ENCODE measurements at regions not wholly inside any gene's neighbourhood (a gene's known extent, or its start where the extent isn't known, plus 50 kb on each side); places are given as distances from the start of the nearest gene placed in this dataset.

DNA sequence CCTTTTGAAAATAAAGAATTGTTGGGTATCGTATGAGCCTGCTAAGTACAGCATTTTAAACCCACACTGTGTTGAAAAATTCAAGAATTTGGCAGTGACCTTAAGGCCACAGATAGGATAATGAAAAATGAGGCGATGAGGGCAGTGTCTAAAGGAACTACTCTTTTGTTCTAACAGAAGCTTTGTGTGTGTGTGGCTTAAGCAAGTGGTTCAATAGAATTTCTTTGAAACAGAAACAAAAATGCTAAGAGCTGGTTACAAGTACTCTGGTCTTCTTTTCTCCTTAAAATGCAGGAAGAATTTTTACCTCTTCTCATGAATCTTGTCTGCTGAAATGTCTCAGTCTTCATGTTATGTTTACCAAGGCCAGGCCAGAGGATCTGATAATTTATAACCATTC is 279.5 kb downstream of the ZNF536 start:
- Histone ChIP-seq H3K4me1 (ENCODE audit: control insufficient read depth in 2 of 2, insufficient read depth in 2 of 2, low read length in 2 of 2) (no peaks in the 10 kb centered on the region), H3K9me3 (ENCODE audit: control insufficient read depth in 2 of 2, low read length in 2 of 2) (no peaks in the 10 kb centered on the region), H3K4me3 (ENCODE audit: low read length in 2 of 2) (no peak overlapping the region), H3K9ac (ENCODE audit: low read depth in 1 of 2, low read length in 2 of 2) (no peak overlapping the region), H3K27ac (ENCODE audit: low read depth in 2 of 2, low read length in 2 of 2) (no peak overlapping the region), H3K36me3 (ENCODE audit: control insufficient read depth in 2 of 2, insufficient read depth in 2 of 2, low read length in 2 of 2) (no peaks in the 10 kb centered on the region), H3K27me3 (ENCODE audit: control insufficient read depth in 2 of 2, insufficient read depth in 2 of 2, low read length in 2 of 2) (peaks cover 0 to 5% of the 10 kb centered on the region in 2 donors)

DNA sequence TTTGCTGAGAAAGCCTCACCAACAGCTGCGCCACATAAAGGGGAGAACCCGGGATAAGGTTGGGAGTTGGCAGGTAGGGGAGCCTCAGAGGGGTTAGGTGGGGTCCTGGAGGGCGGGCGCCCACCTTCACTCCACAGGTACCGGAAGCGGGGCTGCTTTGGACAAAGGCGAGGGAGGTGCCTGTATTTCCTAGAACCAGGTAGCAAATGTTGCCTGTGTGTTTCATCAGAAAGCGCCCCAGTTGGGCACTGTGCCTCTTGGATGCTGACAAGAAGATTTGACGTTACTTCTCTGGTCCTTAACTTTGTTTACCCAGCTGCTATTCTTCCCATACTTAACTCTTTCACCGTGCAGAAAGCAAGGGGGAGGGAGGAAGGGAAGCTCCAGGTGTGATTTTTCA is 278.9 kb downstream of the ZNF536 start:
- H3K27me3 ChIP-seq (ENCODE audit: control insufficient read depth in 2 of 2, insufficient read depth in 2 of 2, low read length in 2 of 2), result peaks cover 0 to 5% of the 10 kb centered on the region in 2 donors
- no peaks in the 10 kb centered on the region for H3K4me1 ChIP-seq (ENCODE audit: control insufficient read depth in 2 of 2, insufficient read depth in 2 of 2, low read length in 2 of 2)
- no peaks in the 10 kb centered on the region for H3K9me3 ChIP-seq (ENCODE audit: control insufficient read depth in 2 of 2, low read length in 2 of 2)
- no peaks in the 10 kb centered on the region for H3K36me3 ChIP-seq (ENCODE audit: control insufficient read depth in 2 of 2, insufficient read depth in 2 of 2, low read length in 2 of 2)
- H3K4me3 ChIP-seq (ENCODE audit: low read length in 2 of 2), result no peak overlapping the region
- H3K9ac ChIP-seq (ENCODE audit: low read depth in 1 of 2, low read length in 2 of 2), result no peak overlapping the region
- no peak overlapping the region for H3K27ac ChIP-seq (ENCODE audit: low read depth in 2 of 2, low read length in 2 of 2)

DNA sequence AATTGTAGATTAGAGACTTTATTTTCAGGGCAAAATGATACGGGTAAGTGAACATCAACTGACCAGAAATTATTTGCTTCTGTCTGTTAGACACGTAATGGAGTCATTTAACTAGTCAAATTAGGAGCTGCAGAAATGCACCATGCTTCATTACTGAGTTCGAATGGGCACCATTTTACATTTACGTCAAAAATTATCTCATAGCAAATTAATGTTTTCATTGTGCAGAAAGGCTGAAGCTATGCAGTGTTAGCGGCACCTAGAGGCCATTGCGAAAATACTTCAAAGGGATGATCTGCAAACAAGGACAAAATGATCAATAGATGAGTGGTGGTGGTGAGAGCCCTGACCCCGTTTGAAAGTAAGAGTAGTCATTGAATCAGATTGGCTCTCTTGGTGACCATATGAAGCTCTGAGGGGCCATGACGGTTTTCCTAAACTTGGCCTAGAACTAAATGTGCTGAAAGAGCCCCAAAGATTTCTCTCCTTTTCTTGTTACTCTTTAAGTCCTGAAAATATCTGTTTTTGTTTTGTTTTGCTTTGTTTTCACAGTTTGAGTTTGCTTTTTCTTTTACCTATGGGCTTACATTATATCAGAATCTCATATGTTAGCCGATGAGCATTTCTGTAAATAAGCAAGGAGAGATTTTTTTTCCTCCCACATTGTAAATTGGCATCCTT is 277.9 kb downstream of the ZNF536 start:
- no peaks in the 10 kb centered on the region for H3K36me3 ChIP-seq (ENCODE audit: control insufficient read depth in 2 of 2, insufficient read depth in 2 of 2, low read length in 2 of 2)
- no peak overlapping the region for H3K4me3 ChIP-seq (ENCODE audit: low read length in 2 of 2)
- H3K9ac ChIP-seq (ENCODE audit: low read depth in 1 of 2, low read length in 2 of 2), result no peak overlapping the region
- no peak overlapping the region for H3K27ac ChIP-seq (ENCODE audit: low read depth in 2 of 2, low read length in 2 of 2)
- no peaks in the 10 kb centered on the region for H3K4me1 ChIP-seq (ENCODE audit: control insufficient read depth in 2 of 2, insufficient read depth in 2 of 2, low read length in 2 of 2)
- peaks cover 0 to 5% of the 10 kb centered on the region in 2 donors for H3K27me3 ChIP-seq (ENCODE audit: control insufficient read depth in 2 of 2, insufficient read depth in 2 of 2, low read length in 2 of 2)
- no peaks in the 10 kb centered on the region for H3K9me3 ChIP-seq (ENCODE audit: control insufficient read depth in 2 of 2, low read length in 2 of 2)

DNA sequence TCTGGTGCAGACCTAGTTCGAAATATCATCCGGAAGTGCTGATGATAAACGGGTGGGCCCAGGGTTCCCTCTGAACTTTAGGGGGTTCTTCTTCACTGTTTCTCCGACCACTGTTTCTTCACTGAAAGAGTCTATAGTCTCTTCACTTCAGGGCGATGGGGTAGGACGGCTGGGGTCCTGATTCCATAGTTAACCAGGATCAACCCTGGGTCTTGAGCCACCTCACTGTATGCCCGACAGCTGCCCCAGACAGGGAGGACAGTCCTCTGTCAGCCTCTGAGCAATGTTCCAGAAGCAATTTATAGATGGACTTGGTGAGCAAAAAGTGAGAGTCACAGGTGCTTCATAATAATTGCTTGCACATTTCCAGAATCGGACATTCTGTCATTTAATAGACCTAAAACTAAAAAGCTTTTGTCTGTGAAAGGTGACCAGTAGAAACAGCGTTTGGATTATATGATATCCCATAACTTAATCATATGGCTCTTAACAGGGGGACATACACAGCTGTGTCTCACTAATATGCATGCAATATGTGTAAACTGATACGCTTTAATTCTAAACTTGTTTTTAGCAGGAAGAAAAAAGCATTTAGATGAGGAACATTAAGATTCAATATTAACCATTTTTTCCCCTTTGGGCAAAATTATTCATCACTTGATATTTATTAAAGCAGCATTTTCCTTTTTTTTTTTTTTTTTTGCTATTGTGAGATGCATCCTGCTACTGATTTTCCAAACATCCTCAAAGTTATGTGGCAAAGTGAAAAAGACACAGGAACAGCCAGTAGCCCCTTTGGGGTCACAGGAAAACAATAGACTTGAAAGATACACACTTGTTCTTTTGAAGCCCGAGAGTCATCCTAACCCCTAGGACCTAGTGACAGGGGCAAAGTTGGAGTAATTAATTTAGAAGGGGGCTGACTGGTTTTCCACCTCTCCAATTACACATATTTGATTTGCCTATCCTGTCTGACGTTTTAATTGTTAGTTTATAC is 277.0 kb downstream of the ZNF536 start:
- no peaks in the 10 kb centered on the region for H3K4me1 ChIP-seq (ENCODE audit: control insufficient read depth in 2 of 2, insufficient read depth in 2 of 2, low read length in 2 of 2)
- no peak overlapping the region for H3K4me3 ChIP-seq (ENCODE audit: low read length in 2 of 2)
- peaks cover 0 to 5% of the 10 kb centered on the region in 2 donors for H3K27me3 ChIP-seq (ENCODE audit: control insufficient read depth in 2 of 2, insufficient read depth in 2 of 2, low read length in 2 of 2)
- no peak overlapping the region for H3K9ac ChIP-seq (ENCODE audit: low read depth in 1 of 2, low read length in 2 of 2)
- no peaks in the 10 kb centered on the region for H3K9me3 ChIP-seq (ENCODE audit: control insufficient read depth in 2 of 2, low read length in 2 of 2)
- H3K27ac ChIP-seq (ENCODE audit: low read depth in 2 of 2, low read length in 2 of 2), result no peak overlapping the region
- no peaks in the 10 kb centered on the region for H3K36me3 ChIP-seq (ENCODE audit: control insufficient read depth in 2 of 2, insufficient read depth in 2 of 2, low read length in 2 of 2)

DNA sequence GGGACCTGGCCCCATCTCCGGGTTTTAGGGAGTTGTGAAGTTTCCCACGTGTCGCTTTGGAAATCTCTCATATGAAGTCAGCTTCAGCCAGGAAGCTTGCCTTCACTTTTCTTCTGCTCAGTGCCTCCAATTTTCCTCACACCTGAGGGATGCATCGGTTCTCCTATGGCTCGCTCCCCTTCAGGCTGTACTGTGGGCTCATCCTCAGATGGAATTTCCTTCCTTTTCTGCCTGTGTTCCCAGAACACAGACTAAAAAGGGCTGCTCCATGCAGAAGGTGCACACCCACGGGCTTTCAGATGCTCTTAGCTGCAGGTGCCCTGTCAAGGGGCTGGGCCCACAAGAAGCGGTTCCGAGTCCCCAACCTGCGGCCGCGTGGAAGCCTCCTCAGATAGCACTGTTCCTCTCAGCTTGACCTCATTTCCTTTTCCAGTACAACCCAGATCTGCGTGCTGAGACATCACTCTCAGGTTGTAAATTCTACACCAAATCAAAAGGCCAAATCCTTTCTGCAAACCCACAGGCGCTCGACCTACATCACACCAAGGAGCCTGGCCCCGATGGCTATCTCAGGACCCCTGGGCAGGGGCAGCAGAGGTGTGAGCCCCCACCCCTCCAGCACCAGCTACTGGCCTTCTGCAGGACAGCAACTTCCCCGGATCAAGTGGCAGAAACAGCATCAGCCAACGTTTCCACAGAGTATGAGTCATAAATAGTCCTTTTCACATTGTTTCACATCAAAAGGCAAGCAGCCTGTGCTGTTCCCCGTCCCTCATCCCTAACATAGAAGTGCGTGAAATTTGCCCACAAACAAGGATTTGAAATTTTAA is 275.9 kb downstream of the ZNF536 start:
- H3K9ac ChIP-seq (ENCODE audit: low read depth in 1 of 2, low read length in 2 of 2), result no peak overlapping the region
- H3K9me3 ChIP-seq (ENCODE audit: control insufficient read depth in 2 of 2, low read length in 2 of 2), result no peaks in the 10 kb centered on the region
- H3K4me3 ChIP-seq (ENCODE audit: low read length in 2 of 2), result no peak overlapping the region
- H3K27me3 ChIP-seq (ENCODE audit: control insufficient read depth in 2 of 2, insufficient read depth in 2 of 2, low read length in 2 of 2), result peaks cover 0 to 5% of the 10 kb centered on the region in 2 donors
- H3K4me1 ChIP-seq (ENCODE audit: control insufficient read depth in 2 of 2, insufficient read depth in 2 of 2, low read length in 2 of 2), result no peaks in the 10 kb centered on the region
- H3K36me3 ChIP-seq (ENCODE audit: control insufficient read depth in 2 of 2, insufficient read depth in 2 of 2, low read length in 2 of 2), result no peaks in the 10 kb centered on the region
- no peak overlapping the region for H3K27ac ChIP-seq (ENCODE audit: low read depth in 2 of 2, low read length in 2 of 2)

DNA sequence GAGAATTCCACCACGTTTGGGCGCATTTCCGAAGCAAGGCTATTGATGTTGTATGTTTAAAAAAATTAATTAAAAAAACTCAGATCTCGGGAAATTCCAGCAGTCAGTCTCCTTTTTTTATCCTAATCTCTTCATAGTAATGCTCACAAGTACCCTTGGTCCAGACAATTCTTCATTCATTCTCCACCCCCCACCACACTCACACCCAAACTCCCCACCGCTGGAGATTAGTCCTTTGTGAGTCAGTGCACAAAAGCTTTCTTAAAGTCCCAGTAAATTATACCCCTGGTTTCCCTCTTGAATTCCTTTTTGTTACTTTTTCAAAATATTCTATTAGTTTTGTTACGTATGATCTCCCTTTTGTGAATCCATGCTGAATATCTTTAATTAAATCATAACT is 274.6 kb downstream of the ZNF536 start:
- H3K27me3 ChIP-seq (ENCODE audit: control insufficient read depth in 2 of 2, insufficient read depth in 2 of 2, low read length in 2 of 2), result peaks cover 0 to 5% of the 10 kb centered on the region in 2 donors
- H3K27ac ChIP-seq (ENCODE audit: low read depth in 2 of 2, low read length in 2 of 2), result no peak overlapping the region

DNA sequence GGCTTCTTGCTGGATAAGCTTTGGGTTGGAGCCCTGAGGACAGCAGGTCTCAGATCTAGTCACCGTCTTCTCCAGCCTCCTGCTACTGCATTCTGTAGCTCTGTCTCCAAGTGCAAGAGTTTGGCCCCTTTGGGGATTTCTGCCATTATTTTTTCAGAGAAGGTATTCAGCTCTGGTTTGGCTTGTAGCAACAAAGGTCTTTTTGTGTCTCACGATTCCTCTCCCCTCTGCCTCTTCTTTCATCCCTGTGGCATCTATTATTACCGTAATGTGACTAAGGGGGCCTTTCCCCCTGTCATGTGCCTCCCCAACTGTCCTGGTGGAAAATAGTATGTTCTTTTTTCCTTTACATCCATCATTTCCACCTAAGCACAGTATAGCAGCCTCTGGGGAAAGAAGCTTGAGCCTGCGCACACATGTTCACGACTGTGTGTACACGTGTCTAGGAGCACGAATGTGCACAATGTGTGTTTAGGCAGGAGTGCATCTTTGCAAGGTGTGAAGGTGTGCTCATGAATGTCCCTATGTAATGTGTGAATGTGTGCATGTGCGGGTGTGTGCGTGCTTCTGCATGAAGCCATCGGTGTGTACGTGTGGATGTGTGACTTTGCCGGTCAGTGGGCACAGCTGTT is 273.9 kb downstream of the ZNF536 start:
- Histone ChIP-seq H3K9ac (ENCODE audit: low read depth in 1 of 2, low read length in 2 of 2) (no peak overlapping the region), H3K27me3 (ENCODE audit: control insufficient read depth in 2 of 2, insufficient read depth in 2 of 2, low read length in 2 of 2) (peaks cover 0 to 5% of the 10 kb centered on the region in 2 donors), H3K27ac (ENCODE audit: low read depth in 2 of 2, low read length in 2 of 2) (no peak overlapping the region)

More for the DNA sequence above, 274.6 kb downstream of the ZNF536 start:
- H3K9ac ChIP-seq (ENCODE audit: low read depth in 1 of 2, low read length in 2 of 2), result no peak overlapping the region
- H3K4me1 ChIP-seq (ENCODE audit: control insufficient read depth in 2 of 2, insufficient read depth in 2 of 2, low read length in 2 of 2), result no peaks in the 10 kb centered on the region
- H3K9me3 ChIP-seq (ENCODE audit: control insufficient read depth in 2 of 2, low read length in 2 of 2), result no peaks in the 10 kb centered on the region
- H3K36me3 ChIP-seq (ENCODE audit: control insufficient read depth in 2 of 2, insufficient read depth in 2 of 2, low read length in 2 of 2), result no peaks in the 10 kb centered on the region
- H3K4me3 ChIP-seq (ENCODE audit: low read length in 2 of 2), result no peak overlapping the region

DNA sequence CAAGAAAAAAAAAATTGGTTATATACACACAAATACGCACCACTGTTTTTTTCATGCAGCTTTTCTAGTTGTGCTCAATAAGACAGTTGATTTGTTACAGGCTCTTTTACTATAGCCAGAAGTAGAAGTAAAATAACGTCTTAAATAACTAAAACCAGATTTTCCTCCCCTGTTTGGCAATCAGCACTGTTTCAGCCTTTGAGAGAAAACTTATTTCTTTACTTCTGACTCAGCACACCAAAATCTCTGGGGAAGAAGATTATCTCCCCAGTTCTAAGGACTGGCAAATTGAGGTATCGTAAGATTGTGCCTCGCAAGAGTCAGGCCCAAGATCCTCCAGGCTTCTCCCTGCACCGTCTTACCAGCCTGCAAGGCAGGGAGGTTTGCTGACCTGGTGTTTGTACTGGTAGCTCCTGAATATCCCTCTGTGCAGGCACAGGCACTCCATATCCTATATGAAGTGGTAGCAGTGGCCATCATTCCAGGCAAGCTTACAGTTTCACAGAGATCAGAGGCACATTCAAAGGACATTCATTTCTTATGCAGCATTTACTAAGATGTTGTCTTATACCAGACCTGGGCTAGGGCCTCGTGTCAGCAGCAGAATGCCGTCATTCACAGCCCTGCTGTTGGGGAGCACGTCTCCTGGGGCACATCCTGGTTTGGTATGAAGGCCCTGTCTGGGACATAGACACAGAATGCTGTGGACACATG is 268.2 kb downstream of the ZNF536 start:
- Histone ChIP-seq H3K4me1 (ENCODE audit: control insufficient read depth in 2 of 2, insufficient read depth in 2 of 2, low read length in 2 of 2) (no peaks in the 10 kb centered on the region), H3K9me3 (ENCODE audit: control insufficient read depth in 2 of 2, low read length in 2 of 2) (no peaks in the 10 kb centered on the region), H3K27ac (ENCODE audit: low read depth in 2 of 2, low read length in 2 of 2) (no peak overlapping the region), H3K4me3 (ENCODE audit: low read length in 2 of 2) (no peak overlapping the region), H3K9ac (ENCODE audit: low read depth in 1 of 2, low read length in 2 of 2) (no peak overlapping the region), H3K36me3 (ENCODE audit: control insufficient read depth in 2 of 2, insufficient read depth in 2 of 2, low read length in 2 of 2) (no peaks in the 10 kb centered on the region), H3K27me3 (ENCODE audit: control insufficient read depth in 2 of 2, insufficient read depth in 2 of 2, low read length in 2 of 2) (no peaks in the 10 kb centered on the region)

More for the DNA sequence above, 273.9 kb downstream of the ZNF536 start:
- Histone ChIP-seq H3K36me3 (ENCODE audit: control insufficient read depth in 2 of 2, insufficient read depth in 2 of 2, low read length in 2 of 2) (no peaks in the 10 kb centered on the region), H3K4me3 (ENCODE audit: low read length in 2 of 2) (no peak overlapping the region), H3K9me3 (ENCODE audit: control insufficient read depth in 2 of 2, low read length in 2 of 2) (no peaks in the 10 kb centered on the region), H3K4me1 (ENCODE audit: control insufficient read depth in 2 of 2, insufficient read depth in 2 of 2, low read length in 2 of 2) (no peaks in the 10 kb centered on the region)

DNA sequence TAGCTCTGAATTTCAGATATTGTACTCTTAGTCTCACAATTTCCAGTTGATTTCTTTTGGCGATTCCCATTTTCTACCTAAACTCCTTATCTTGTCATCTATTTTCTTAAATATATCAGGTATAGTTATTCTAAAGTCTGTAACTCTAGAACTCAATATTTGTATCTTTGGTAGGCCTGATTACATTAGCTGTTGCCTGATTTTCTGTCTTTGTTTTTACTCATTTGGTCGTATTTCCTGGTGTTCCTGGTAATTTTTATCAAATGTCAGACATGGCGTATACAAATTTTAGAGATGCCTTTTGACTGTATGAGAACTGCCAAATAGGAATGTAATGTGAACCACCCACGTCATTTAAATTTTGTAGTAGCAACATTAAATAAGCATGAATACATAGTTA is 266.7 kb downstream of the ZNF536 start:
- Histone ChIP-seq H3K36me3 (ENCODE audit: control insufficient read depth in 2 of 2, insufficient read depth in 2 of 2, low read length in 2 of 2) (no peaks in the 10 kb centered on the region), H3K27me3 (ENCODE audit: control insufficient read depth in 2 of 2, insufficient read depth in 2 of 2, low read length in 2 of 2) (no peaks in the 10 kb centered on the region), H3K9ac (ENCODE audit: low read depth in 1 of 2, low read length in 2 of 2) (no peak overlapping the region), H3K4me1 (ENCODE audit: control insufficient read depth in 2 of 2, insufficient read depth in 2 of 2, low read length in 2 of 2) (no peaks in the 10 kb centered on the region), H3K4me3 (ENCODE audit: low read length in 2 of 2) (no peak overlapping the region), H3K27ac (ENCODE audit: low read depth in 2 of 2, low read length in 2 of 2) (no peak overlapping the region), H3K9me3 (ENCODE audit: control insufficient read depth in 2 of 2, low read length in 2 of 2) (no peaks in the 10 kb centered on the region)

All from mucosa of rectum (tissue), 2 donors.